Fibroblast of pulmonary artery (primary cell): ENCODE measurements at regions not wholly inside any gene's neighbourhood (a gene's known extent, or its start where the extent isn't known, plus 50 kb on each side); places are given as distances from the start of the nearest gene placed in this dataset.

Experiments used
- DNase-seq: peaks from one replicate; pipeline ENCODE4 v3.0.0-alpha.2; 2010; ENCODE audit warnings: low read depth
- H3K4me3 ChIP-seq: replicated peaks from 2 replicates; pipeline ENCODE4 v1.5.1; 2011; ENCODE audit warnings: low read depth, mild to moderate bottlenecking, control low read depth, low read length, moderate library complexity
- CTCF ChIP-seq: IDR thresholded peaks from 2 replicates; pipeline ENCODE4 v1.5.1; 2011; ENCODE audit warnings: mild to moderate bottlenecking, control low read depth, low read length, inconsistent platforms; ENCODE audit errors: missing control alignments

DNA sequence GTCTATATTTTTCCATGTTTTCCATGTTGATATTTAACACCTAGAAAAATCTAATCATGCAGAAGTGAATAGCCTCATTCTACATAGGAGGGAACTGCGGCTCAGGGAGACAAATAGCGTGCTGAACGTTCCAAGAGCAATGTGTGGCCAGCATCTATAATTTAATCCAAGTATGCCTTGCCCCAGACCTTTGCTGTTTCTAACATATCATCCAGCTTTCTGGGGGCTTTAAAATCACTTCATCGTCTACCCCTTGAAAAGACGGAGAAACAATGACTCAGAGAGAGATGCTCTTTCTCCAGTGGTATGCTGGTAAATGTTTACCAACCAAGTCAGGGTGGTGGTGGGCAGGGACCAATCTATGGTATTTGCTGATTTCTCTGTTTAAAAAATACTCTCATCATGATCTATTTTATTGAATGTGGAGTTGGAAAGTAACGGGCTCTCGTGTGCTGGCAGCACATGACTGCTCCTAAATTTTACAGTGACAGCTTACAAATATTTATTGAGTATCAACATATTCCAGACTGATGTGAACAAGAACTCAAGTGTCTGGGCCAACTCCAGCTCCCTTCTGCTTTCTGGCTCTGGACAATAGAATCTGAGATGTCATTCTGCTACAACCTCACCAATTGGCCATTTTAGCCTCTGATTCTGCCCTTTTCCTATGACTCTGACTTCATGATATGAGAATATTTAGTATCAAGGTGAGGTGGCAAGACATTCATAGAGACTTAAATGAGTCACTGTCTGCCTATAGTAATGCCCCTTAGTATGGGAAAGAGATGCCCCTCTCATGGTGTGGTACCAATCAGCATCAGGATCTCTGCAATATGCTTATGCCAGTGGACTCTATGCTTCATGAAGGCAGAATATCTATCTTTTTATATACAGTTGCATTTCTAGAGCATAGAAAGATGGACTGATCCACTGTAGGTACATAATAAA is 407.4 kb upstream of the TNC start:
- DNase-seq = no peak
- no peak for TF ChIP-seq CTCF
- no peak overlapping the region for H3K4me3 ChIP-seq

DNA sequence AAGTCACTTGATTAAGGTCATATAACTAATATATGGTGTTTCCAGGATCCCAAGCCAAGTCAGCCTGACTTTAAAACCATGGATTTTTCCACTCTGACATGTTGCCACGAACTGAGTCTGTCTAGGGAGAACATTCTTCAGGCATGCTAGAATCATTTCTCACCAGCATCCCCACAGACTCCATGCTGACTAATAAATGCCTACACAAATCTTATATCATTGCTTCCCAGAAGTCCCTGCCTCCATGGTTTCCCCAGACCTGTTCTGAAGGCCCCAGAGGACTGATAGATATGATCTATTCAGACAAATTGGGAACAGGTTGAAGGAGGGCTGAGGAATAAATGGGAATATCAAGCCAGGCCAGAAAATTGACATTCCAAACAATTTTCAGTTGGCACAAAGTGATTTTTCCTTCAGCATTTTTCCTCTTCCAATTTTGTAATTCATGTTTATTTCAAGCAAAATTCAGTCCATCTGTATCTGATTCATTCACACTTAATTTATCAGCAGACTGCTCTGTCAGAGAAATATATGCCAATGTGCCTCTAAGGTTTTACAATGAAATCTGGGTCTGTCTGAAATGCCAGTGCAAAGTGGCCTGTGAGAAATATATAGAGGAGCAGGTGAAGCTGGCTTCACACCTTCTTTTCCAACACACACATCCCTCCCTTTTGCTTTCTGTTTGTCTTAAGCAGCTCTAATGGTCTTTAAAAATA is 413.6 kb upstream of the TNC start:
- no peak for TF ChIP-seq CTCF
- no peak overlapping the region for H3K4me3 ChIP-seq
- DNase-seq = peak; percentile 27

DNA sequence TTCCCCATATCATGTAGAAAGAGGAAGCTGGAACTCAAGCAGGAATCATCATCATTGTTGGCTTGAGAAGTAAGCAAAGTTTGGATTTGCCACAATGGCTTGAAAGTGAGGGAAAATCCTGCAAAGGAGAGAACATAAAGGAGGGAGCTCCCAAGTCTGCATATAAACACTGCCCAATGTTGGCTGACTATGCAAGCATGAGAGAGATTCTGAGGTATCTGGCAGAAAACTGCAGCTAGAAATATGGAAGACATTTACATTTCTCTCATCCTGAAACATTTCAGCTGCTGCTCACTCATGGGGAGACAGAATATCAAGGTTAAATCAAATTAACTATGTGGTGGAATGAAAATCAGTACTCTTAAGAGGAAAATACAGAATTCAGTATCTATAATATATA is 415.6 kb upstream of the TNC start:
- no peak overlapping the region for H3K4me3 ChIP-seq
- DNase-seq = no peak
- no peak for TF ChIP-seq CTCF

- DNase-seq = peak; percentile 2
- TF ChIP-seq CTCF = no peak
- no peak overlapping the region for H3K4me3 ChIP-seq
Observed at GRCh38 chr9:115540091-115540490, 422.1 kb upstream of the TNC start.

DNA sequence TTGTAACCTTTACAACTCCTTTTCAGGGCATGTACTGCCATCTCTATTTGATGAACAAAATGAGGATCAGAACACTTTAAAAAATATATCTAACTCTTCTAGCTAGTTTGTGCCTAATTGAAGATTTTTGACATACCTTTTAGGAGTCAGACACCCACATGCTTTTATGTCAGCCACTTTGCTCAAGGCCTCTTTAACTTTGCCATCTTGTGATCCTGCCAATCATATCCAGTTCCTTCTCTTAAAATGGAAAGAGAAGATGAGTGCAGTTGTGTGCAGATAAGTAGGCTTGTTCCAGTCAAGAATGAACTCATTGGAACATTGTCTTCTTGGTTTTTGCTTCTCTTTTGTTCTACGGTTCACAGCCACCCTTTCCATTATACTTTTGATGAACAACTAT is 425.6 kb upstream of the TNC start:
- H3K4me3 ChIP-seq = no peak overlapping the region
- DNase-seq = no peak
- TF ChIP-seq CTCF = no peak

GRCh38 chr9:115548609-115549260 is 430.8 kb upstream of the TNC start:
- no peak for DNase-seq
- no peak for TF ChIP-seq CTCF

More at GRCh38 chr9:115548609-115549260, 430.8 kb upstream of the TNC start:
- H3K4me3 ChIP-seq = no peak overlapping the region
